GM12878 (cell line): ENCODE measurements at regions not wholly inside any gene's neighbourhood (a gene's known extent, or its start where the extent isn't known, plus 50 kb on each side); places are given as distances from the start of the nearest gene placed in this dataset.

Experiments used
- ATAC-seq: fragments of 200-7000 bp; cut with Tn5 transposase; 3 replicates; pipeline ENCODE4 v1.9.1; 2020; ENCODE audit warnings: mild to moderate bottlenecking, moderate library complexity
- BruUV-seq: library from RNA; stranded (reverse); fragments of 400-500 nt; replicated peaks from 2 replicates; lab custom pipeline; 2021; lab: Mats Ljungman, UMichigan
- CTCF ChIA-PET: fragments of 300-600 bp; sonication (Branson Sonifier 250); formaldehyde crosslinking; extraction: SDS; loops from one replicate; lab custom pipeline; 2021; ENCODE audit warnings: inconsistent platforms; lab: Yijun Ruan, JAX
- POLR2A ChIA-PET: fragments of 350-600 bp; formaldehyde crosslinking; extraction: SDS; loops from one replicate; lab custom pipeline; 2021; ENCODE audit warnings: inconsistent platforms; lab: Charles Lee
- RAD21 ChIA-PET: fragments of 300-600 bp; sonication (Branson Sonifier 250); formaldehyde crosslinking; loops from one replicate; lab custom pipeline; 2023; ENCODE audit warnings: antibody characterized with exemption; ENCODE audit not compliant: unreplicated experiment; lab: Charles Lee
- SMC1A ChIA-PET: fragments of 300-600 bp; sonication (Branson Sonifier 250); formaldehyde crosslinking; loops from one replicate; lab custom pipeline; 2023; ENCODE audit not compliant: unreplicated experiment, uncharacterized antibody; lab: Charles Lee
- DNase-seq: peaks from one replicate; pipeline ENCODE4 v3.0.0-alpha.2; 2011; ENCODE audit warnings: low read depth, low spot score
- FAIRE-seq: peaks from 3 replicates; lab custom pipeline; 2011; peaks lifted over from hg19 to GRCh38; lab: Jason Lieb, UNC
- H2AFZ ChIP-seq: 2 replicates; pipeline ENCODE4 v1.6.0; 2011; ENCODE audit warnings: low read depth, low read length, control low read depth; ENCODE audit not compliant: control insufficient read depth
- H3K27ac ChIP-seq: 2 replicates; pipeline ENCODE4 v1.5.1; 2011; ENCODE audit warnings: control low read depth; ENCODE audit not compliant: control insufficient read depth, insufficient read depth
- H3K27me3 ChIP-seq, 2 experiments: replicated peaks in 1 of 2; 2 replicates each; pipeline versions ENCODE4 v1.6.0 to v1.6.1; 2011; ENCODE audit warnings: low read length in 1 of 2; ENCODE audit not compliant: control insufficient read depth in 2 of 2, insufficient read depth in 2 of 2
- H3K36me3 ChIP-seq, 2 experiments: 2 replicates each; pipeline ENCODE4 v1.5.1; 2011; ENCODE audit warnings: low read length in 1 of 2; ENCODE audit not compliant: control insufficient read depth in 2 of 2, insufficient read depth in 2 of 2
- H3K4me1 ChIP-seq: 2 replicates; pipeline ENCODE4 v1.6.1; 2011; ENCODE audit warnings: mild to moderate bottlenecking, low read length, moderate library complexity, mixed read lengths; ENCODE audit not compliant: control insufficient read depth, insufficient read depth
- H3K4me2 ChIP-seq: 2 replicates; pipeline ENCODE4 v1.6.0; 2011; ENCODE audit warnings: control low read depth; ENCODE audit not compliant: control insufficient read depth, insufficient read depth
- H3K4me3 ChIP-seq: fragments of 200-600 bp; sonication (generic); 2 replicates; pipeline ENCODE4 v1.5.1; 2016
- H3K79me2 ChIP-seq: 2 replicates; pipeline ENCODE4 v1.6.0; 2011; ENCODE audit warnings: low read length; ENCODE audit not compliant: control insufficient read depth, insufficient read depth
- H3K9ac ChIP-seq: 2 replicates; pipeline ENCODE4 v1.8.0; 2011; ENCODE audit warnings: low read length, control low read depth, mixed read lengths; ENCODE audit not compliant: control insufficient read depth, insufficient read depth
- H3K9me3 ChIP-seq: replicated peaks from 3 replicates; pipeline ENCODE4 v1.5.1; 2011; ENCODE audit warnings: mild to moderate bottlenecking, low read length; ENCODE audit not compliant: control insufficient read depth, insufficient read depth
- H4K20me1 ChIP-seq: 2 replicates; pipeline ENCODE4 v1.6.0; 2011; ENCODE audit not compliant: control insufficient read depth, insufficient read depth
- ATF7 ChIP-seq: fragments of 450-650 bp; IDR thresholded peaks from 2 replicates; pipeline ENCODE4 v1.6.1; 2016; ENCODE audit warnings: low read depth, mild to moderate bottlenecking
- CBFB ChIP-seq: IDR thresholded peaks from 2 replicates; pipeline ENCODE4 v1.6.1; 2016; ENCODE audit warnings: antibody characterized with exemption, low read depth
- CEBPB ChIP-seq, 2 experiments: fragments of 150-350 bp in 1 of 2; IDR thresholded peaks; 2 replicates each; pipeline ENCODE4 v1.6.1; 2012 to 2014; ENCODE audit warnings: low read depth in 2 of 2, low read length in 2 of 2, borderline replicate concordance in 1 of 2, inconsistent platforms in 1 of 2
- CHD4 ChIP-seq: fragments of 200-600 bp; sonication (generic); IDR thresholded peaks from 2 replicates; pipeline ENCODE4 v1.6.1; 2016; ENCODE audit warnings: mild to moderate bottlenecking
- ESRRA ChIP-seq: IDR thresholded peaks from 2 replicates; pipeline ENCODE4 v1.6.1; 2012; ENCODE audit warnings: mild to moderate bottlenecking, low read length, improper control_type of control experiment
- JUNB ChIP-seq: IDR thresholded peaks from 2 replicates; pipeline ENCODE4 v1.6.1; 2016; ENCODE audit warnings: antibody characterized with exemption, mild to moderate bottlenecking
- RFX5 ChIP-seq: IDR thresholded peaks from 2 replicates; pipeline ENCODE4 v1.6.1; 2011; ENCODE audit warnings: low read depth, low read length, improper control_type of control experiment
- SRF ChIP-seq, 2 experiments: IDR thresholded peaks; 2 replicates each; pipeline ENCODE4 v1.6.1; 2011; ENCODE audit warnings: low read depth in 2 of 2, low read length in 2 of 2, mild to moderate bottlenecking in 1 of 2, moderate library complexity in 1 of 2
- STAT3 ChIP-seq: IDR thresholded peaks from 2 replicates; pipeline ENCODE4 v1.6.1; 2011; ENCODE audit warnings: low read depth, low read length, improper control_type of control experiment
- YY1 ChIP-seq: IDR thresholded peaks from 2 replicates; pipeline ENCODE4 v1.6.1; 2011; ENCODE audit warnings: low read depth, mild to moderate bottlenecking, low read length
- ZNF217 ChIP-seq: fragments of 450-650 bp; IDR thresholded peaks from 2 replicates; pipeline ENCODE4 v1.6.1; 2017; ENCODE audit warnings: antibody characterized with exemption, mild to moderate bottlenecking
- ZNF274 ChIP-seq: IDR thresholded peaks from one replicate; pipeline ENCODE4 v1.8.0; 2011; ENCODE audit not compliant: insufficient read length, insufficient read depth
- WGBS: methylation state at CpG from one replicate; pipeline ENCODE4 v1.1.6; 2016; ENCODE audit warnings: low lambda C conversion rate; ENCODE audit not compliant: insufficient replicate concordance, insufficient coverage; ENCODE audit errors: missing lambda C conversion rate; 5-methylcytosine and 5-hydroxymethylcytosine counted together
- in situ Hi-C: fragments of 300-500 bp; cut with MboI; formaldehyde crosslinking; loops from 9 replicates; pipeline ENCODE4 v1.14.3; 2018; ENCODE audit warnings: mixed read lengths
- intact Hi-C: fragments of 100-400 bp; cut with micrococcal nuclease; formaldehyde crosslinking; loops from one replicate; pipeline ENCODE4 v1.14.2; 2022; ENCODE audit not compliant: unreplicated experiment
- TF ChIP-seq, protein P1 (sequence below): fragments of 450-650 bp; formaldehyde crosslinking; IDR thresholded peaks from 2 replicates; pipeline ENCODE4 v1.5.0; 2022; ENCODE audit warnings: mild to moderate bottlenecking, missing genetic modification characterization
- TF ChIP-seq, protein P2 (sequence below): fragments of 450-650 bp; IDR thresholded peaks from 2 replicates; pipeline ENCODE4 v1.6.1; 2017; ENCODE audit warnings: mild to moderate bottlenecking
- TF ChIP-seq, protein P3 (sequence below): fragments of 450-650 bp; IDR thresholded peaks from 2 replicates; pipeline ENCODE4 v1.6.1; 2014; ENCODE audit warnings: mild to moderate bottlenecking
- TF ChIP-seq, protein P4 (sequence below): fragments of 450-650 bp; IDR thresholded peaks from 2 replicates; pipeline ENCODE4 v1.6.1; 2018; ENCODE audit warnings: borderline replicate concordance, mild to moderate bottlenecking; ENCODE audit not compliant: partially characterized antibody

DNA sequence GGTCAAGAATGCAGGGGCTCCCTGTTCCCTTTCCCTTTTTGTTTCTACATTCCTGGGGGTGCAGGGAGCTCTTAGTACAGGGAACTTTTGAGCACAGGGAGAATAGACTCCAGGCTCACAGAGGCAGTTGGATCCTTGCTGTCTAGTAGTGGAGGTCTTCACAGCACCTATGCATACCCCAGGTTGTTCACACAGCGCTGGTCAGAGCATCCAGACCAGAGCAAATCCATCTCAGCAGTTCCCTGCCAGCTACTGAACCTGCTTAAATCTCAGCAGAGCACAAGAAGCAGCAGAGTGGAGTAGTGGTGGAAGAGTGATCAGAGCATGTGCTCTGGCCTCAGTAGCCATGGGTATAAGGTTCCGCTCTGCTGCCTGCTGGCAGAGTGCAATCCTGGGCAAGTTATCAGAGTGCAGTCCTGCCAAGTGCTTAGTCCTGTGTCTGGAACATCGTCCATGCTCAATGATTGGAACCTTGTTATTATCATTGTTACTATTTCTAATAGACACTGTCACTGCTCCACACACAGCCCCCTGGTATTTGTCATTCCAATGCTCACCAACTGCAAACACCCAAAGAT is 220.4 kb downstream of the CBLN1 start:
- Histone ChIP-seq H3K79me2 (no peaks in the 10 kb centered on the region), H3K27me3 (no peaks in the 10 kb centered on the region), H3K27ac (no peak overlapping the region), H2AFZ (no peak overlapping the region), H3K36me3 (no peaks in the 10 kb centered on the region), H3K4me3 (no peak overlapping the region), H3K9ac (no peak overlapping the region), H3K4me2 (no peak overlapping the region), H3K4me1 (no peaks in the 10 kb centered on the region), H3K9me3 (no peaks in the 10 kb centered on the region), H4K20me1 (no peaks in the 10 kb centered on the region)
- BruUV-seq = no TSS peak
- ATAC-seq (no peak), DNase-seq (no peak), FAIRE-seq (no peak)
- TF ChIP-seq, protein P1, sequence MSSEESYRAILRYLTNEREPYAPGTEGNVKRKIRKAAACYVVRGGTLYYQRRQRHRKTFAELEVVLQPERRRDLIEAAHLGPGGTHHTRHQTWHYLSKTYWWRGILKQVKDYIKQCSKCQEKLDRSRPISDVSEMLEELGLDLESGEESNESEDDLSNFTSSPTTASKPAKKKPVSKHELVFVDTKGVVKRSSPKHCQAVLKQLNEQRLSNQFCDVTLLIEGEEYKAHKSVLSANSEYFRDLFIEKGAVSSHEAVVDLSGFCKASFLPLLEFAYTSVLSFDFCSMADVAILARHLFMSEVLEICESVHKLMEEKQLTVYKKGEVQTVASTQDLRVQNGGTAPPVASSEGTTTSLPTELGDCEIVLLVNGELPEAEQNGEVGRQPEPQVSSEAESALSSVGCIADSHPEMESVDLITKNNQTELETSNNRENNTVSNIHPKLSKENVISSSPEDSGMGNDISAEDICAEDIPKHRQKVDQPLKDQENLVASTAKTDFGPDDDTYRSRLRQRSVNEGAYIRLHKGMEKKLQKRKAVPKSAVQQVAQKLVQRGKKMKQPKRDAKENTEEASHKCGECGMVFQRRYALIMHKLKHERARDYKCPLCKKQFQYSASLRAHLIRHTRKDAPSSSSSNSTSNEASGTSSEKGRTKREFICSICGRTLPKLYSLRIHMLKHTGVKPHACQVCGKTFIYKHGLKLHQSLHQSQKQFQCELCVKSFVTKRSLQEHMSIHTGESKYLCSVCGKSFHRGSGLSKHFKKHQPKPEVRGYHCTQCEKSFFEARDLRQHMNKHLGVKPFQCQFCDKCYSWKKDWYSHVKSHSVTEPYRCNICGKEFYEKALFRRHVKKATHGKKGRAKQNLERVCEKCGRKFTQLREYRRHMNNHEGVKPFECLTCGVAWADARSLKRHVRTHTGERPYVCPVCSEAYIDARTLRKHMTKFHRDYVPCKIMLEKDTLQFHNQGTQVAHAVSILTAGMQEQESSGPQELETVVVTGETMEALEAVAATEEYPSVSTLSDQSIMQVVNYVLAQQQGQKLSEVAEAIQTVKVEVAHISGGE (CRISPR knock-in tag) = no peak
- TF ChIP-seq YY1 (no peak), JUNB (no peak), ZNF274 (no peak), STAT3 (no peak), CEBPB (IDR thresholded peaks at IDR 0.05; ENCODE audit: borderline replicate concordance in 1 of 2, low read depth in 2 of 2, low read length in 2 of 2) (no peak), SRF (IDR thresholded peaks at IDR 0.05; ENCODE audit: low read depth in 2 of 2, low read length in 2 of 2) (no peak), RFX5 (no peak), CBFB (no peak), ESRRA (no peak), CHD4 (no peak), ZNF217 (no peak), ATF7 (no peak)
- TF ChIP-seq, protein P2, sequence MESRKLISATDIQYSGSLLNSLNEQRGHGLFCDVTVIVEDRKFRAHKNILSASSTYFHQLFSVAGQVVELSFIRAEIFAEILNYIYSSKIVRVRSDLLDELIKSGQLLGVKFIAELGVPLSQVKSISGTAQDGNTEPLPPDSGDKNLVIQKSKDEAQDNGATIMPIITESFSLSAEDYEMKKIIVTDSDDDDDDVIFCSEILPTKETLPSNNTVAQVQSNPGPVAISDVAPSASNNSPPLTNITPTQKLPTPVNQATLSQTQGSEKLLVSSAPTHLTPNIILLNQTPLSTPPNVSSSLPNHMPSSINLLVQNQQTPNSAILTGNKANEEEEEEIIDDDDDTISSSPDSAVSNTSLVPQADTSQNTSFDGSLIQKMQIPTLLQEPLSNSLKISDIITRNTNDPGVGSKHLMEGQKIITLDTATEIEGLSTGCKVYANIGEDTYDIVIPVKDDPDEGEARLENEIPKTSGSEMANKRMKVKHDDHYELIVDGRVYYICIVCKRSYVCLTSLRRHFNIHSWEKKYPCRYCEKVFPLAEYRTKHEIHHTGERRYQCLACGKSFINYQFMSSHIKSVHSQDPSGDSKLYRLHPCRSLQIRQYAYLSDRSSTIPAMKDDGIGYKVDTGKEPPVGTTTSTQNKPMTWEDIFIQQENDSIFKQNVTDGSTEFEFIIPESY = no peak
- TF ChIP-seq, protein P3, sequence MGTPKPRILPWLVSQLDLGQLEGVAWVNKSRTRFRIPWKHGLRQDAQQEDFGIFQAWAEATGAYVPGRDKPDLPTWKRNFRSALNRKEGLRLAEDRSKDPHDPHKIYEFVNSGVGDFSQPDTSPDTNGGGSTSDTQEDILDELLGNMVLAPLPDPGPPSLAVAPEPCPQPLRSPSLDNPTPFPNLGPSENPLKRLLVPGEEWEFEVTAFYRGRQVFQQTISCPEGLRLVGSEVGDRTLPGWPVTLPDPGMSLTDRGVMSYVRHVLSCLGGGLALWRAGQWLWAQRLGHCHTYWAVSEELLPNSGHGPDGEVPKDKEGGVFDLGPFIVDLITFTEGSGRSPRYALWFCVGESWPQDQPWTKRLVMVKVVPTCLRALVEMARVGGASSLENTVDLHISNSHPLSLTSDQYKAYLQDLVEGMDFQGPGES = no peak
- TF ChIP-seq, protein P4, sequence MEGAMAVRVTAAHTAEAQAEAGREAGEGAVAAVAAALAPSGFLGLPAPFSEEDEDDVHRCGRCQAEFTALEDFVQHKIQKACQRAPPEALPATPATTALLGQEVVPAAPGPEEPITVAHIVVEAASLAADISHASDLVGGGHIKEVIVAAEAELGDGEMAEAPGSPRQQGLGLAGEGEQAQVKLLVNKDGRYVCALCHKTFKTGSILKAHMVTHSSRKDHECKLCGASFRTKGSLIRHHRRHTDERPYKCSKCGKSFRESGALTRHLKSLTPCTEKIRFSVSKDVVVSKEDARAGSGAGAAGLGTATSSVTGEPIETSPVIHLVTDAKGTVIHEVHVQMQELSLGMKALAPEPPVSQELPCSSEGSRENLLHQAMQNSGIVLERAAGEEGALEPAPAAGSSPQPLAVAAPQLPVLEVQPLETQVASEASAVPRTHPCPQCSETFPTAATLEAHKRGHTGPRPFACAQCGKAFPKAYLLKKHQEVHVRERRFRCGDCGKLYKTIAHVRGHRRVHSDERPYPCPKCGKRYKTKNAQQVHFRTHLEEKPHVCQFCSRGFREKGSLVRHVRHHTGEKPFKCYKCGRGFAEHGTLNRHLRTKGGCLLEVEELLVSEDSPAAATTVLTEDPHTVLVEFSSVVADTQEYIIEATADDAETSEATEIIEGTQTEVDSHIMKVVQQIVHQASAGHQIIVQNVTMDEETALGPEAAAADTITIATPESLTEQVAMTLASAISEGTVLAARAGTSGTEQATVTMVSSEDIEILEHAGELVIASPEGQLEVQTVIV = no peak
- POLR2A ChIA-PET = interaction anchor here (1.0 kb wide), 1 partner anchor 62 kb away, joined by 3 read pairs; no protein-coding TSS in a partner anchor
- CTCF ChIA-PET = no interaction called here
- WGBS = 10% methylated on average over 3 of the region's 3 CpGs
- SMC1A ChIA-PET = no interaction called here
- RAD21 ChIA-PET = no interaction called here
- intact Hi-C loops = no loop called here
- in situ Hi-C loops = no loop called here
